GM06990 (cell line): ENCODE measurements at regions not wholly inside any gene's neighbourhood (a gene's known extent, or its start where the extent isn't known, plus 50 kb on each side); places are given as distances from the start of the nearest gene placed in this dataset.

ENCODE experiments used
- DNase-seq: peaks from one replicate; pipeline ENCODE4 v3.0.0-alpha.2; 2011; ENCODE audit not compliant: insufficient read length; ENCODE audit errors: extremely low read depth
- H3K27me3 ChIP-seq: replicated peaks from 2 replicates; pipeline ENCODE4 v1.6.0; 2011; ENCODE audit warnings: low read length; ENCODE audit not compliant: control insufficient read depth, insufficient read depth
- H3K36me3 ChIP-seq: 2 replicates; pipeline ENCODE4 v1.5.1; 2011; ENCODE audit warnings: low read length; ENCODE audit not compliant: control insufficient read depth, insufficient read depth
- H3K4me3 ChIP-seq: replicated peaks from 2 replicates; pipeline ENCODE4 v1.5.1; 2011; ENCODE audit warnings: low read depth, mild to moderate bottlenecking, control low read depth, low read length
- TF ChIP-seq, protein P1 (sequence below): IDR thresholded peaks from 2 replicates; pipeline ENCODE4 v1.5.1; 2011; ENCODE audit warnings: low read length, control low read depth, mild to moderate bottlenecking, inconsistent platforms; ENCODE audit not compliant: insufficient read depth, poor library complexity, severe bottlenecking

DNA sequence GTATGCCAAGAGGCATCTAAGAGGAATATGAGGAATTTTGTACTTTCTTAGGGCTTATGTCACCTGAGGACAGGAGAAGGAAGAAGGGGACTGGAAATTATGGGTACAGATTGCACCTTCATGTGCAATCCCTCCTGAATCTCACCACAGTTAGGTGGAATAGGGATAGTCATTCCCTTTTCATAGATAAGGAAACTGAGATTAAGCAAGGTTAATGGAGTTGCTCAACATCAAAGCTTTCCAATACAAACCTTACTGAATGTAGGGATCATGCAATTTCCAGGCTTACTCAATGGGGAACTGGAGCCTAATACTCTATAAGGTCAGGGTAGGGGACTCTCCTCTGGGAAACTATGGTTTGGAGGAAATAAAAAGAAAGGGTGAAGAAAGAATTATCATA lies 133.0 kb downstream of the C11orf87 start:
- no peaks in the 10 kb centered on the region for H3K27me3 ChIP-seq
- H3K36me3 ChIP-seq: no peaks in the 10 kb centered on the region
- DNase-seq: no peak
- TF ChIP-seq, protein P1, sequence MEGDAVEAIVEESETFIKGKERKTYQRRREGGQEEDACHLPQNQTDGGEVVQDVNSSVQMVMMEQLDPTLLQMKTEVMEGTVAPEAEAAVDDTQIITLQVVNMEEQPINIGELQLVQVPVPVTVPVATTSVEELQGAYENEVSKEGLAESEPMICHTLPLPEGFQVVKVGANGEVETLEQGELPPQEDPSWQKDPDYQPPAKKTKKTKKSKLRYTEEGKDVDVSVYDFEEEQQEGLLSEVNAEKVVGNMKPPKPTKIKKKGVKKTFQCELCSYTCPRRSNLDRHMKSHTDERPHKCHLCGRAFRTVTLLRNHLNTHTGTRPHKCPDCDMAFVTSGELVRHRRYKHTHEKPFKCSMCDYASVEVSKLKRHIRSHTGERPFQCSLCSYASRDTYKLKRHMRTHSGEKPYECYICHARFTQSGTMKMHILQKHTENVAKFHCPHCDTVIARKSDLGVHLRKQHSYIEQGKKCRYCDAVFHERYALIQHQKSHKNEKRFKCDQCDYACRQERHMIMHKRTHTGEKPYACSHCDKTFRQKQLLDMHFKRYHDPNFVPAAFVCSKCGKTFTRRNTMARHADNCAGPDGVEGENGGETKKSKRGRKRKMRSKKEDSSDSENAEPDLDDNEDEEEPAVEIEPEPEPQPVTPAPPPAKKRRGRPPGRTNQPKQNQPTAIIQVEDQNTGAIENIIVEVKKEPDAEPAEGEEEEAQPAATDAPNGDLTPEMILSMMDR: no peak
- H3K4me3 ChIP-seq: no peak overlapping the region

DNA sequence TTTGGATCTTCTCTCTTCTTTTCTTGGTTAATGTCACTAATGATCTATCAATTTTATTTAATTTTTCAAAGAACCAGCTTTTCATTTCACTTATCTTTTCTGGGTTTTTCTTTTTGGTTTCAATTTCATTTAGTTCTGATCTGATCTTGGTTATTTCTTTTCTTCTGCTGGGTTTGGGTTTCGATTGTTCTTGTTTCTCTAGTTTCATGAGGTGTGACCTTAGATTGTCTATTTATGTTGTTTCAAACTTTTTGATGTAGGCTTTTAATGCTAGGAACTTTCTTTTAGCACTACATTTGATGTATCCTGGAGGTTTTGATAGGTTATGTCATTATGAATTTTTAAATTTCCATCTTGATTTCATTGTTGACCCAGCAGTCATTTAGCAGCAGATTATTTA lies 142.3 kb downstream of the C11orf87 start:
- no peak for DNase-seq

DNA sequence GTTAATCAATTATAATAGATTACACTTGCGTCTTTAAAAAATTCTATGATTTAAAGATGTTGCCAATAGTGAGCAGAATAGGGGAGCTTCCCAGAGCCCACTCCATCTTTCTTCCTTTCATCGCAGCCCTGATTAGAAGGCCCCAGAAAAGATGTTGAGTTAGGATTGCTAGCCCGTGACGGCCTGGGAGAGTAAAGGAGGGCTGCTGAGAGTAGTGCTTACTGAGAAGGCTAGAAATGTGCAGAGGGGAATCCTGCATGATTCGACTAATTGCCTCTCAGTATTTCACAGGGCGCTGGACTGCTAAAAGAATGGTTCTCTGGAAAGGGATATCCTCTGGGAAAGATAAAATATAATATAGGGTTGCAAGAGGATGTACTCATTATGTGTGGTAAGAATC lies 160.5 kb downstream of the C11orf87 start:
- DNase-seq: no peak
- Histone ChIP-seq H3K36me3 (no peaks in the 10 kb centered on the region), H3K27me3 (no peaks in the 10 kb centered on the region), H3K4me3 (no peak overlapping the region)
- TF ChIP-seq, protein P1: no peak

More for the DNA sequence above, 142.3 kb downstream of the C11orf87 start:
- Histone ChIP-seq H3K4me3 (no peak overlapping the region), H3K36me3 (no peaks in the 10 kb centered on the region), H3K27me3 (no peaks in the 10 kb centered on the region)
- TF ChIP-seq, protein P1: no peak

DNA sequence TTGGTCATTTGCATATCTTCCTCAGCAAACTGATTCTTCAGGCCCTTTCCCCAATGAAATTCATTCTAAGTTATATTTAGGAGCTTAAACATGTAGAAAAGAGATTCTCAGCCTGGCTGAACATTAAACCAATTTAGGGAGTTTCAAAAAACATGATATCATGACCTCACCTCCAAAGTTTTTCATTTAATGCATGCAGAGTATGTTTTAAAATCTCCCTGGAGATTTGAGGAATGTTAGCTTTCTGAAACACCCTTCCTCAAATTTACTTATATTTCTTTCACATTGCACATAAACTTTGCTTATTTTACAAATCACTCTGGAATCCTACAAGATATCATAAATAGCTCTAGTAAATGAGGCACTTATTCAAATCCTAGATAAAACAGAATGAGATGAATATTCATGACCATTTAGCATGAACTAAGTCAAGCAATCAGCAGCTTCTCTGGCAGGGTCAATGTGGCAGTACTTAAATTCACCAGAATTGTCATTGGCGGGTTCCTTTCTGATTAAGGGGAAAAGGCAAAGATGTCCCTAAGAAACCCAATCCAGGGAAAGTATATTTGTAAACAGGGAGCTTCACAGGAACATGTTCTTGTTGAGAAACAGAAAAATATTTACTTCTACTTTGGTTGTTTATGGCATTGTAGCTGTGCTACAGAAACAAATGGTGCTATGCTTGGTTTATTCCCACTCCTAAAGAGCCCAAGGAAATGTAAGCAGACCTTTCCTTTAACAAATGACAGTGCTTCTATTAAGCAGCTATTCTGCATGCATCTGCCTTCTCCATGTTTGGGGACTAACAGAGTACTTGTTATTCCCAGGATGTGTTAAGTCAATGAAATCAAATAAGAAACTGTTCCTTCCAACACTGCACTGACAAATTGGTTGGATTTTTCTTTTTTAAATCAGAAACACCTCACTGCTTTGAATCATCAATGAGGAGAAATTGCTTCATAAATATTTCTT lies 162.3 kb downstream of the C11orf87 start:
- DNase-seq: no peak
- no peaks in the 10 kb centered on the region for H3K36me3 ChIP-seq
- TF ChIP-seq, protein P1: no peak
- H3K27me3 ChIP-seq: no peaks in the 10 kb centered on the region
- H3K4me3 ChIP-seq: no peak overlapping the region

DNA sequence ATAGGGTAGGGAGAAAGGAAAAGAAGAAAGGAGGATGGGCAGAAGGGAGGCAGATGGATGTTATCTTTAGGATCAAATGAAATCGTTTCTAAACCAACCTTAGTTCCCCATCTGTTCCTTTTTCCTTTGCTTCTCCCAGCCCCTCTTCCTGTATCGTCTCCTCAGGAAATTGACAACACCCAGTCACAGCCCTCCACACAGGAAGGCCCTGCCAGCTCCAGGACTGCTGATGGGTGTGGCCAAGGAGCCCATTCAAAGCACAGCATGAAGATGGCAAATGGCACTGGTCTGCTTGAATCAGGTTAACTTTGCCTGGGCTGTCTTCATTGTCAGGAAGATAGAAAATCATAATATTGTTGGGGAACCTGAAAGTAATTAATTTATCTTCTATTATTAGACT lies 164.8 kb downstream of the C11orf87 start:
- Histone ChIP-seq H3K27me3 (no peaks in the 10 kb centered on the region), H3K4me3 (no peak overlapping the region), H3K36me3 (no peaks in the 10 kb centered on the region)
- no peak for DNase-seq
- TF ChIP-seq, protein P1: no peak
